ENCODE measurements at regions not wholly inside any gene's neighbourhood (a gene's known extent, or its start where the extent isn't known, plus 50 kb on each side); places are given as distances from the start of the nearest gene placed in this dataset.

GRCh38 chr5:29719171-29719570 is 1474.3 kb upstream of the CDH6 start:
- TF ChIP-seq CTCF (IDR thresholded peaks at IDR 0.05; ENCODE audit: borderline replicate concordance, extremely low read depth, low read length, poor library complexity, severe bottlenecking) (no peak), EZH2 (IDR thresholded peaks at IDR 0.05; ENCODE audit: borderline replicate concordance, low read depth, low read length, severe bottlenecking) (no peak)

Data from DND-41 (cell line).